PFSK-1 (cell line): ENCODE measurements at regions not wholly inside any gene's neighbourhood (a gene's known extent, or its start where the extent isn't known, plus 50 kb on each side); places are given as distances from the start of the nearest gene placed in this dataset.

ENCODE experiments used
- POLR2AphosphoS5 ChIP-seq: IDR thresholded peaks from 2 replicates; pipeline ENCODE4 v1.6.1; 2012; ENCODE audit warnings: low read depth, mild to moderate bottlenecking, control low read depth, low read length, moderate library complexity
- SIN3A ChIP-seq: IDR thresholded peaks from 2 replicates; pipeline ENCODE4 v1.6.1; 2012; ENCODE audit warnings: mild to moderate bottlenecking, low read length, moderate library complexity, borderline replicate concordance; ENCODE audit not compliant: insufficient read depth
- TF ChIP-seq, protein P1 (sequence below), 2 experiments: IDR thresholded peaks; 2 replicates each; pipeline versions ENCODE4 v1.6.1 to v1.8.0; 2011 to 2012; ENCODE audit warnings: low read depth in 2 of 2, low read length in 2 of 2, control low read depth in 1 of 2, inconsistent platforms in 1 of 2, mild to moderate bottlenecking in 1 of 2, moderate library complexity in 1 of 2; ENCODE audit not compliant: insufficient read depth in 1 of 2

DNA sequence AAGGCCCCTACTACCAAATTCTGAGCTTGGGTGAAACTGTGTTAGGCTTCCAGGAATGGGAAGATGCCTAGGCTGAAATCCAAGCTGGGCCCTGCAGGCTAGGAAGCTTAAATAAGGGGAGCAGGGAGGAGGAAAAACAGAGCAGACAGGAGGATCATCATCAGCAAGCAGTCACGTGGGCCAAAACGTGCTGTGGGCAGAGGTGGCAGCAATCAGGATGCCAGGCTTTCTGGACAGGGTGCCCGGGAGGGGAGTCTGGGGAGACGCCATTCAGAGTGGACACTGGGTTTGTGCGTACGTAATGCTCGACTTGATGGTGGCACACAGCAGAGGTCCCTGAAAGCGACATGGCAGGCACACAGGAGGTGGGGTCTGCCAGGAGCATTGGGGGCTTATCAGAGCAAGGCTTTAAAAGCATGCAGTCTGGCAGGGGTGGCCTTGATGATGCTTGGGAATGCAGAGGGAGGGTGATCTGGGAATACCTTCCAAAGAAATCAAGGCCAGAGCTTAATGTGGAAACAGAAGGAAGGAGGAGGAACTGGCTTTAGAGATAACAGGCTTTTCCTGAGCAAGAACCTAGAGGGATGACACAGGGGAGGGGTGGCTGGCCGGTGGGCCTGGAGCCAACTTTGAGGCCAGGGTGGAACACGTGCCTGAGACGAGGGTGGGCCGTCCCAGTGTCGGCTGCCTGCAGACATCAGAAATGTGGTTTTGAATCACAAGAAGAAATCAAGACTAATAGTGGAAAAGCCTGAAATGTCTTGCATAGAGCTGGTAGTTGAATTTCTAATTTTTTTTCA lies 212.5 kb downstream of the GADD45G start:
- TF ChIP-seq, protein P1, sequence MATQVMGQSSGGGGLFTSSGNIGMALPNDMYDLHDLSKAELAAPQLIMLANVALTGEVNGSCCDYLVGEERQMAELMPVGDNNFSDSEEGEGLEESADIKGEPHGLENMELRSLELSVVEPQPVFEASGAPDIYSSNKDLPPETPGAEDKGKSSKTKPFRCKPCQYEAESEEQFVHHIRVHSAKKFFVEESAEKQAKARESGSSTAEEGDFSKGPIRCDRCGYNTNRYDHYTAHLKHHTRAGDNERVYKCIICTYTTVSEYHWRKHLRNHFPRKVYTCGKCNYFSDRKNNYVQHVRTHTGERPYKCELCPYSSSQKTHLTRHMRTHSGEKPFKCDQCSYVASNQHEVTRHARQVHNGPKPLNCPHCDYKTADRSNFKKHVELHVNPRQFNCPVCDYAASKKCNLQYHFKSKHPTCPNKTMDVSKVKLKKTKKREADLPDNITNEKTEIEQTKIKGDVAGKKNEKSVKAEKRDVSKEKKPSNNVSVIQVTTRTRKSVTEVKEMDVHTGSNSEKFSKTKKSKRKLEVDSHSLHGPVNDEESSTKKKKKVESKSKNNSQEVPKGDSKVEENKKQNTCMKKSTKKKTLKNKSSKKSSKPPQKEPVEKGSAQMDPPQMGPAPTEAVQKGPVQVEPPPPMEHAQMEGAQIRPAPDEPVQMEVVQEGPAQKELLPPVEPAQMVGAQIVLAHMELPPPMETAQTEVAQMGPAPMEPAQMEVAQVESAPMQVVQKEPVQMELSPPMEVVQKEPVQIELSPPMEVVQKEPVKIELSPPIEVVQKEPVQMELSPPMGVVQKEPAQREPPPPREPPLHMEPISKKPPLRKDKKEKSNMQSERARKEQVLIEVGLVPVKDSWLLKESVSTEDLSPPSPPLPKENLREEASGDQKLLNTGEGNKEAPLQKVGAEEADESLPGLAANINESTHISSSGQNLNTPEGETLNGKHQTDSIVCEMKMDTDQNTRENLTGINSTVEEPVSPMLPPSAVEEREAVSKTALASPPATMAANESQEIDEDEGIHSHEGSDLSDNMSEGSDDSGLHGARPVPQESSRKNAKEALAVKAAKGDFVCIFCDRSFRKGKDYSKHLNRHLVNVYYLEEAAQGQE (IDR thresholded peaks at IDR 0.05; ENCODE audit: insufficient read depth in 1 of 2, low read depth in 2 of 2, low read length in 2 of 2) = no peak
- TF ChIP-seq SIN3A (no peak), POLR2AphosphoS5 (no peak)
